HG02981 (cell line): ENCODE measurements at regions not wholly inside any gene's neighbourhood (a gene's known extent, or its start where the extent isn't known, plus 50 kb on each side); places are given as distances from the start of the nearest gene placed in this dataset.

Experiments
- ATAC-seq: cut with Tn5 transposase; IDR thresholded peaks from one replicate; pipeline ENCODE4 v1.9.1; 2021; ENCODE audit warnings: mild to moderate bottlenecking, moderate library complexity; ENCODE audit not compliant: unreplicated experiment

DNA sequence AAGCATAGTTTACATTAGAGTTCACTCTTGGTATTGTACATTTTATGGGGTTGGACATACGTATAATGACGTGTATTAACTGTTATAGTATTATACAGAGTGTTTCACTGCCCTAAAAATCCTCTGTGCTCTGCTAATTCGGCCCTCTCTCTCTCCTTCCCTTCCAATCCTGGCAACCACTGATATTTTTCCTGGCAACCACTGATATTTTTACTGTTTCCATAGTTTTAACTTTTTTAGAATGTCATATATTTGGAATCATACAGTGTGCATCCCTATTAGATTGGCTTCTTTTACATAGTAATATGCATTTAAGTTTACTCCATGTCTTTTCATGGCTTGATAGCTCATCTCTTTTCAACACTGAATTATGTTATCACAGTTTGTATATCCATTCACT is 526.7 kb downstream of the RIT2 start:
- ATAC-seq: no peak

DNA sequence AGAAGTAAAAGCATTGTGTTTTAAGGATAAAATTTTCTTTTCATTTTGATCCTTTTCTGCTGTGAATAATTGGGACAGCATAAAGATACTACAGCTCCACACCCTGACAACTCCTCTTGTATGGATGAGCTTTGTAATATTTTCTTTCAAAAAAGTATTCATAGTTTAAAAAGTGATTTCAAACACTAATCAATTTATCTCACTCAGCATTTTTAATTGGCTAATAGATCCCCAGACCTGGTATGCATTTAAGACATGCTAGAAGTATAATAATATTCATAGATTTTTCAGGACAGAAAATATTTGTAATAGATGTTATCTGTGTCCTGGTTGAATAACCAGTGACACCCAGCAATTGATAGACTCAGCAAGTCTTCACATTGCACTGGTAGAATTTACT is 510.7 kb downstream of the RIT2 start:
- no peak for ATAC-seq

DNA sequence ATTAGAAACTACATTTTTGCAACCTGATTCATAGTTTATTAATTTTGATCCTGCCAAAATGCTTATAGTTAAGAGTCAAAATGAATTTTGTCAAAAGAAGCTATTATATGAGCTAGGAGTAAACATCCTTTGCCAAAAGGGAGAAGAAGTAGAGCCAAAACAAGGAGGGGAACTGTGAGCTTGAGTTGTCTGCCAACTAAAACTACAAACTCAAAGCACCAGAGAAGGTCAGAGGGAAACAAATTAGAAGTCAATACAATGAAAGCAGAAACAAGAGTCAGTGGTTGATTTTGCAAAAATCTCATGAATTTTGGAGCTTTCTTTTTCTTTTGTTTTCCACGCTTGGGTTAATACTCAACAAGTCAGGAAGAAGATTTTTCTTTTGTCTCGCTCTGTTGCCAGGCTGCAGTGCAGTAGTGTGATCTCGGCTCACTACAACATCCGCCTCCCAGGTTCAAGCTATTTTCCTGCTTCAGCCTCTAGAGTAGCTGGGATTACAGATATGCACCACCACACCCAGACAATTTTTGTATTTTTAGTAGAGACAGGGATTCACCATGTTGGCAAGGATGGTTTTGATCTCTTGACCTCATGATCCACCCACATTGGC is 508.5 kb downstream of the RIT2 start:
- no peak for ATAC-seq

DNA sequence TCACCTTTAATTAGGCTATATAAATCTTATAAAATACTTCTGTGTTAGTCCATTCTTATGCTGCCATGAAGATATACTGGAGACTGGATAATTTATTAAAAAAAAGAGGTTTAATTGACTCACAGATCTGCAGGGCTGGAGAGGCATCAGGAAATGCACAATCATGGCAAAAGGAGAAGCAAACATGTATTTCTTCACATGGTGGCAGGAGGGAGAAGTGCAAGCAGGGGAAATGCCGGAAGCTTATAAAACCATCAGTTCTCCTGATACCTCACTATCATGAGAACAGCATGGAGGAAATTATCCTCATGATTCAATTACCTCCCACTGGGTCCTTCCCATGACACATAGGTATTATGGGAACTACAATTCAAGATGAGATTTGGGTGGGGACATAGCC is 504.4 kb downstream of the RIT2 start:
- ATAC-seq: no peak

DNA sequence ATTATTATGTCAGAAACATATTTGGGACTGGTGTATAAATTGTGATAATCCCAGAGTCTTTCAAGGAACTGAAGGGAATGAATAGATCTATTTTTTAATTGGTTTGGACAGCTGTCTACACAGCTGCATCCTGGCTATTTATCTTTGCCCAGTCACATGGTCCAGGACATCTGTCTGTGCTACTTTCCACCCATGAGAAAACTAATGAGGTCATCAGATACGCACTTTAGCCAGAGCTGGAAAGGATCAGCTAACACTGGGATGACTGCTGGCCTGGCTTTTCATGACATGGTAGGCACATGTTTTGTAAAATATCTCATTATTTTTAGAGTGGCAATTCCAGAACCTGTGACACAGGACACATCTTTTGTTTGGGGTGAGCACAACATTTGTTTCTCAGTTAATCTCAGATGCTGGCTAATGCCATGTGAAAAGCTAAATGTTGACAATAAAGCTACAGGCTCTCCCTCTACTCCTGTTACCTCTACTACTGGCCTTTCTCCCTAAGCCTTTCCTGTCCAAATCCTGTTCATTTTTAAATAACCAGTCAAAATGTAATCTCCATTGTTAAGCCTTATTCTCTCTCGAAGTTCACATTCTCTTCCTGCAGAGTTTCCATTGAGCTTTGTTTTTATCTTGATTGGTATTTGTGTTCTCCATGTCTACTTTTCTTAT is 500.7 kb downstream of the RIT2 start:
- no peak for ATAC-seq

DNA sequence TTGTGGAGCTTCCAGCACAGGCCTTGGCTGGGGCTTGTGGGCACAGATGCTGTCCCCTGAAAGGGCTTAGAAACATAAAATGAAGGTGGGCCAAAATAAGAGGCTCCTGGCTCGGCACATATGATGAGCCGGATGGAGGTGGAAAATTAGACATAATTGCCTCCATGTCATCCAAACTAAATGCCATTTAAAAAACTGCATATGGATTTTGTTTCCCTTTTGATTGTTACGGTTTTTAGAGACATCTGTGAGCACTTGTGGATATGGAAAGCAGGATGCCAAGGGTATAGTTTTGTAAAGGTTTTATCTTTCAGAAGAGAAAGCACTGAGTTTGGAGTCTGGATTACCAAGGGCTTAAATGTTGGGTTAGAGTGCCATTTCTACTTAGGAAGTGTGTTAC is 498.3 kb downstream of the RIT2 start:
- no peak for ATAC-seq

DNA sequence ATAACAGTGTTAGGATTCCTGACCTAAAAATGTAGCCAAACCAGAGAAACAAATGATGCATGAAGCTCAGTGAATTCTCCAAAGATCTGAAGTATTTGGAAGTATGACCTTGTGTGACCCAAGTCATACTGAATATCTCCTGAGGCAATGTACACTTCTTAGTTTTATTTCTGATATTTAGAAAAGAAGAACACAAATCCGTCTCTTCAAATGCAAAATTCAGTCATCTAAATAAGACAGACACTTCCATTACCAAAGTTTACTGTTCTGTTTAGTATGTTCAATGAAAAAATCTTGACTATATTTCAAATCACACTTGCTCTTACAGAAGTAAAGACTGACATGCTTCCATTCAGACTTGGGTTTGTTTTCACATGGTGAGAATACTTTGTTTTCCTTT is 495.7 kb downstream of the RIT2 start:
- ATAC-seq: no peak

DNA sequence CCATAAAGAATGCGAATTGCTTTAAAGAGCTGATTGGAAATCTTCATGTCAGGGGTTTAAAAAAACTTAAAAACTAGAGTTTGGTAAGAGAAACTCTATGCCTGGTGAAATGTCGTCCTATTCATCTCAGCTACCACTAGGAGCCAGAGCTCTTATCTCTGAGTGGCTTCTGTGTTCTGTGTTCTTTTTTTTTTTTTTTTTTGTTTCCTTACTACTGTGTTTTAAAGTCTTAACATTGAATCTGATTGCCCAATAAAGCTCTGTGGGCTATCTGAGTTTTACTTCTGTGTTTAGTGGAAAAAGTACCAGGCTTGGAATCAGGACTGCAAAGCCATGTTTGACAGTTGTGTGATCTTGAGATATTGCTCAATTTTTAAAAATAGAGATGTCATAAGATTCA is 494.8 kb downstream of the RIT2 start:
- no peak for ATAC-seq

DNA sequence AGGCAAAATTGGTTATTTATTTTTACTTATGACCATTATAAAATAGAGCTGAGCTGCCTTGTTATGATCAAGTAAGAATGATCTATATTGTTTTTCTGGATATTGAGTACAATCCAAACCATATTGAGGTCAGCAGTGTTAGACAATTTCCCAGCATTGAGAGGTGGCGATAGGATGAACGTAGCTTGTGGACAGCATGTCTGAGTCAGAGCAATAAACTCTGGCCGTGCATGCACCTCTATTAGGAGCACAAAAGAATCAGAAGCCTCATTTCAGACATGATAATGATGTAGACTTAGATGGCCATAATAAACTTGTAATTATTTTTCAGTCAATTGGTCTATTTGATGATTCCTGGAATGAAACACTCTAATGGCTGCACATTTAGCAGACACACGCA is 491.6 kb downstream of the RIT2 start:
- ATAC-seq: no peak

DNA sequence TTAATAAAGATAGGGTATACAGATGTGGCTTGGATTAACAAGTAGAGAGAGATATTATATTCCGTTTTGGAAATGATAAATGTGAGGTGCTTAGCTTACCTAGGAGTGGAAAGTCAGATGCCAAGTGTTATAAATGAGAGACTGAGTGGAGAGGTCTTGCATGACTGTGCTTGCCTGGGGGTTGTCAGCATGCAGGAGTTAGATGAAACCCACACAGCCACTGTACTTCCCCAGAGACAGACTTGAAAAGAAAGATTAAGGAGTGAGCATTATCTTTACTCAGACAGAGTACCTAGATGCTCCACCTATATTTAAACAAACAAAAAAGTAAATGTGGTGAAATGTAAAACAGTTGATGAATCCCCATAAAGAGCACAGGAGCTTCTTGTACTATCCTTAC is 482.7 kb downstream of the RIT2 start:
- no peak for ATAC-seq

DNA sequence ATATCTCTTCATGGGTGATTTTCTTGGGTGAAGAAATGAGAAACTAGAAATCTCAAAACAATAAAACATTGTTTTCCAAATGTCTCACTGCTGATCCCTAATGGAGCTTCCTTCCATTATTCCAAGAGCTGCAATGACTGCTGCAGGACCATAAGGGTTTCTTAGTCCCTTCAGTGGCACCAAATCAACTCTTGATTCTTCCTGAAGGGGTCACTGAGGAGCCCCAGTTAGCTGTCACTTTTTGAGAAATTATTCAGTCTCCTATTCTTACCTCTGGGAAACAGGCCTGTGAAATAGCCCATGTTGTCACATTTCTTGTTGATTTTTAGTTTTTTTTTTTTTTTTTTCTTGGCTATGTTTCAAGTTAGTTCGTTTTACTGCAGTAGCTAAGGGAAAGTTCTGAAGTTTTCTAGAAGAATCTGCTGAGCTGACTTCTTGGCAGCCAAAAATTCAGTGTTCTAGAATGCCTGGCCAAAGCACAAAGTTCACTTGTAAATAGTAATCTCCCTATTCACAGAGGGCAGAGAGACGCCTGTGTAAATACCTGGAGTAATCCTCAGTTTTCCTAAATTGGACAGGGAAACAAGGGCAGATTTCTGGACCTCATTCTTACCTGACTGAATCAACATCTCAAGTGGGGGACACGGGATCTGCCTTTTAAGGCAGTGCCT is 480.0 kb downstream of the RIT2 start:
- no peak for ATAC-seq

DNA sequence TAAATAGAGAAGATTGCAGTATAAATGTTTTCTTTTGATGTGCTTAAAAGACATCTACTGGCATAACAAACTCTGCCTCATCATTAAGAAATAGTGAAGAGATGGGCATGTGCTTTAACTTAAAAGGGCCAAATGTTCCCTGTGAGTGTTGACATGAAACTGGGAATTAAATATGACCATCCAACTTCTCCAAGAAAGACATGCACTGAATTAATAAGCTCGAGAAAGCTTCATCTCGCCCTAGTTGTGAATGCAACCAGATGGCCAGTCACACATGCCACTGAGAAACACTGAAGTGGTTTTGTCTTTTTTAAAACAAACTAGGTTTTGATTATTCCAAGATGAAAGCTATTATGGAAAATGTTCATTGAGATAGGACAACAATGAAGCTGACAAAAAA is 479.2 kb downstream of the RIT2 start:
- no peak for ATAC-seq

DNA sequence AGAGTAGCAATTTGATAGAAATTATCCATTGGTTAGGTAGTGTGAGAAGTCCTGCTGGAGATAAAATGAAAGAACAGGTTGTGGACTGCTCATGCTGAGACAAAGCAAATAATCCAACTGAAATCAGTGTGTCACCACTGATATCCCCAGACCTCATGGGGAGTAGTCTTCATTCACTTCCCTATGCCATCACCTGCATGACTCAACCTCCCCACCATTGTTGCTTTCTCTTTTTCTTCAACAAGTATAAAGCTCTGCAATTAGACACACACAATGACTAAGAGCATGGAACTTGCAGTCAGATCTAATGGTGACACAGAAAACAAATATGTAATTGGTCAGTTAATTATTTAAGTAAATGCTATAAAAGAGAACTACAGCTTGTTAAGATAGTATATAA is 475.3 kb downstream of the RIT2 start:
- no peak for ATAC-seq

DNA sequence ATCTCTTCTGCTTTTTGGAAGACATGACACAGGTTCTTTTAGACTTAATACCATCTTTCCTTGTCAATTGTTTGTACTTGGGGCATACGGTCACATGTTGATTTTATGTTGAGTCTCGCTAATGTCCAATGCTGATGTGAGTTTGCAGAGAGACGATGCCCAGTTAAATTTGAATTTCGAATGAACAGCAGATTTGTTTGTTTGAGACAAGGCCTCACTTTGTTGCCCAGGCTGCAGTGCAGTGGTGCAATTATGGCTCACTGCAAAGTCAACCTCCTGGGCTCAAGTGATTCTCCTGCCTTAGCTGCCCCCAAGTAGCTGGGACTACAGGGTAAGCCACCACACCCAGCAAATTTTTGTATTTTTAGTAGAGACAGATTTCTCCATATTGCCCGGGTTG is 473.5 kb downstream of the RIT2 start:
- ATAC-seq: no peak

DNA sequence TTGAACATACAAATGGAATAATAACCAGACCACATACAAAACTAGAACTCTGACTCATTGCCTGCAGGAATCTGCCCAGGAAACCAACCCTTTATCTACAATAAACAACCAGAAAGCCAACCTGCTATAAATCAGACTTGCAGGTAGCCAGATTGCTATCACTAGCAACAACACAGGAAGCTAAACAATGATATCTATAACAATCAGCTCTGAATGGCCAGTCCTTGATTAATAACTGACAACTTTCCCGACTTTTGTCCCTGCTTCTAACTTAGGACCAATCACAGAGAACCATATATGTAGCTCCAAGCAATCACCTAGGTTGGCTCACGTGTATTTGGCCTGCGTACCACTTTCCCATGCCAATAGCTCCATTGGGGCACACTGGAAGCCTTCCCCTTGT is 470.8 kb downstream of the RIT2 start:
- ATAC-seq: no peak

DNA sequence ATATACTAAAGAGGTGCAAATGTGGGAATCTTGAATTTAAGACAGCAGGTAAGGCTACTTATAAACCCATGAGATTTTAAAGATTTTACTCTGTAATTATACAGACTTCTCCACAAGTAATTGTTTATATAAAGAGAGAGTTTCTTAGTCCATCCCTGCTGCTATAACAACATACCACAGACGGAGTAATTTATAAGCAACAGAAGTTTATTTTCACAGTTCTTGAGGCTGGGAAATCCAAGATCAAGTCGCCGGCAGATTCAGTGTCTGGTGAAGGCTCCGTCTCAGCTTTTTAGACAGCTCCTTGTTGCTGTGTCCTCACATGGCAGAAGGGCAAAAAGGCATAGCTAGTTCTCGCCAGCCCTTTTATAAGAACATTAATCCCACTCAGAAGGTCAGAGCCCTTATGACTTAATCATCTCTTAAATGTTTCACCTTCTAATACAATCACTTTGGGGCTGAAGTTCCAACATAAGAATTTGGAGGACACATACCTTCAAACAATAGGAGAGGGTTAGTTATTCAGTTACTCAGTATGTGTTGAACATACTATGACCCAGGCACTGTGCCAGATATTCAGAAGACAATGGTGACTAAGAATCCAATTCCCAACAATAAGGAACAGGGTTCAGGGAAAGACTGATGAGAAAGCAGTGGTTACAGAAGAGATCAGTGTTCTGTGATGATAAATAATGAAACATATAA is 466.0 kb downstream of the RIT2 start:
- no peak for ATAC-seq

DNA sequence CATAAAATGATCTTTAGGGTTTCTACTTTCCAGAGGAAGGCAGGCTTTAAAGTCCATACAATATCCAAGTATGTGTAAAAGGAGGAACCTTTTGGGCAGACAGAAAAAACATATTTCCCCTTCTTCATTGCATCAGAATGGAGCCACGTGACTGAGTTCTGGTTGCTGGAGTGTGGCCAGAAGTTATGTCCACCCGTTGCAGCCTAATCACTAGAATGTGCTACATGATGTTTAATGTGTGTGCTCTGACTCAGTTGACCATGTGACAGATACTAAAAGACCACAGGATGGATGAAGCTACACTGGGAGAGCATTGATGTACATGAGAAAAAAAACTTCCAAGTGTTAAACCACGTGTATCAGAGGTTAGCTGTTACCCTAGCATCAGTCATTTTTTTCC is 460.9 kb downstream of the RIT2 start:
- no peak for ATAC-seq

DNA sequence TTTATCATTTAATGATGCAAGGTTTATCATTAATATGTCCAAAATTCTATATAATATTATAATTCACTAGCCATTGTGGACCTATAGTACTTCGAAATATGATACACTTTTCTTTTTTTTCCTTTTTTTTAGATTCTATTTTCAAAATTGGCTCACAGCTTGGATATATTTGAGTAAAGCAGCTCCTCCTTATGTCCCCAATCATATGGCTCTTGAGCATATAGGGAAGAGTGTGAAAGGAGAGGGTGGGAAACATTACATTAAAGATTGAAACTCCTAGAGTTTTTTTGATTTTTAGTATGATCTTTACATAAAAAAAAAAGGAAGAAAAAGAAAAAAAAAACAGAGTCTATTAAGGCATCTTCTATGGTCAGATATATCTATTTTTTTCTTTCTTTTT is 457.9 kb downstream of the RIT2 start:
- no peak for ATAC-seq

DNA sequence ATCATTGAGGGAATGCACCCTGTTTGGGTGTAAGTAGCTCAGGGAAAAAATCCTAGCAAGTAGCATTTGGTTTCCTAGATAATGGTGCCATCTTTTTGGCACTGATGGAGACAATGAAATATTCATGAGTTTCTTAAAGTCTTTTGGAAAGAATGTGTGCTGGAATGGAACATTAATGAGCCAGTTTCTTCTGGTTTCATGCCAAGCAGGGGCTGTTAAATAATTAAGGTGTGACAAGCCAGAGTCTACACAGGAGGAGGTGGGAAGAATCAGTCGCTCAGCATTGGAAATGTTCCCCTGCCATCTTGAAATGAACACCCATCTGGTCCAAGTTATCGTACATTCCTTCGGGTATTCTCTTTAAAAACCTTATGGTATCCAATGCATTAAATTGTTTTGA is 457.3 kb downstream of the RIT2 start:
- ATAC-seq: no peak

DNA sequence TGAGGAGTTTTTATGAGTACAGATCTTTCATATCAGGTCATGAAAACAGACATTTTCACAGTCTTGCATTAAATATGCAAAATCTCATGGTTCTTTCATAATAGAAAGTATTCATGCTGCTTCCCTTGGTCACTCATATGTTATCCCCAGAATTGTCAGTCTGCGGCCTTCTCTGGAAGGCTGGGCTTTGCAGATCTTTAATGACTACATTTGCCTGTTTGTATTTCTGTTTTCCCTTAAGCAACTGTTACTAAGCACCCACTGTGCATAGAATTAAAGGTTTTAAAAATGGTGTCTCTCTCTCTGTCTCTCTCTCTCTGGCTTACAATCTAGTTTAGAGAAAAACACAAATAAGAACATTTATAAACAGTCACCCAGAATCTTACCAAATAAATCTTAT is 456.3 kb downstream of the RIT2 start:
- ATAC-seq: no peak

DNA sequence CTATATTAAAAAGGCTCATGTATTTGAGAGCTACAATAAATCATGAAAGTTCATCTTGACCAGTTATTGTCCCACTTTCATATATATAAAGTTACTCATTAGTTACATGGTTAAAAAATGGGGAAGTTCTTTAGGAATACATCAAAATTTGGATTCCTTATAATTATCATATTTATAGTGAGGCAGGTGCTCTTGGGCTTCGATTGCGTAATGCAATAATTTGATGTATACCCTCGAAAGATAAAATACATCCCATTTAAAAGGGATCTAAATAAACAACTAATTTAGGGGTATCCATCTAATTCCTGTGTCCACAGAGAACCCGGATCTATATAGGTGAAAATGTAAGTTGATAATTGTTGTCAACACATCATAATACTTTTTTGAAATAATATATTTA is 444.6 kb downstream of the RIT2 start:
- no peak for ATAC-seq

DNA sequence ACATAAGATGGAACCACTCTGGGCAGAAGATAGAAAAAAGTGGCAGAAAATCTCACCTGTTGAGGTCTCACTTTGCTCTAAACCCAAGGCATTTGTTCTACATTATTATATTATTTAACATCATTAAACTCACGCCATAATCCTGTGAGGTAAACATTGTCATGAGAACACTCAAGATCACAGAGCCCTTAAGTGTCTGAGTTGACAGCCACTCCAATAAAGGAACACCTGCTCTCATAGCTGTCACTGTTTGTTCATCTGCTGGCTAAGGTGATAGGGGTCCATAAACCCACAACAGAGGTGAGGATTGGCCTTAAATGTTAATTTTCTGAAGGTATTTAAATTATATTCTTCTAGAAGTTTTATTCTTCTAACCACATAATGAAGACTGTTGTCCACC is 439.7 kb downstream of the RIT2 start:
- ATAC-seq: no peak
